OCI-LY7 (cell line): ENCODE measurements at regions not wholly inside any gene's neighbourhood (a gene's known extent, or its start where the extent isn't known, plus 50 kb on each side); places are given as distances from the start of the nearest gene placed in this dataset.

Experiments
- BruUV-seq: library from RNA; stranded (reverse); fragments of 400-500 nt; replicated peaks from 2 replicates; lab custom pipeline; 2021; lab: Mats Ljungman, UMichigan
- CTCF ChIA-PET: fragments of 300-600 bp; sonication (Branson Sonifier 250); formaldehyde crosslinking; loops from one replicate; lab custom pipeline; 2022; ENCODE audit warnings: antibody characterized with exemption; ENCODE audit not compliant: unreplicated experiment; lab: Charles Lee
- POLR2A ChIA-PET: fragments of 300-600 bp; sonication (Branson Sonifier 250); formaldehyde crosslinking; loops from one replicate; lab custom pipeline; 2022; ENCODE audit warnings: antibody characterized with exemption; lab: Charles Lee
- DNase-seq: peaks from one replicate; pipeline ENCODE4 v3.0.0-alpha.2; 2015; ENCODE audit warnings: low spot score
- H2AFZ ChIP-seq: fragments of 200-600 bp; sonication (generic), shearing (Covaris generic); 2 replicates; pipeline ENCODE4 v1.6.1; 2014; ENCODE audit warnings: mild to moderate bottlenecking, antibody characterized with exemption, low read length, moderate library complexity
- H3K27ac ChIP-seq: fragments of 200-600 bp; sonication (generic); 2 replicates; pipeline ENCODE4 v1.5.1; 2014; ENCODE audit warnings: mixed run types, low read depth, mild to moderate bottlenecking, moderate library complexity, low read length, inconsistent platforms; ENCODE audit not compliant: poor library complexity, severe bottlenecking
- H3K36me3 ChIP-seq: fragments of 200-600 bp; sonication (generic); 2 replicates; pipeline ENCODE4 v1.6.1; 2014; ENCODE audit warnings: mild to moderate bottlenecking, antibody characterized with exemption, low read length, moderate library complexity, mixed read lengths; ENCODE audit not compliant: insufficient read depth
- H3K4me1 ChIP-seq: fragments of 200-600 bp; sonication (generic); 2 replicates; pipeline ENCODE4 v1.5.1; 2014; ENCODE audit warnings: mild to moderate bottlenecking, low read length; ENCODE audit not compliant: insufficient read depth, poor library complexity, severe bottlenecking
- H3K4me2 ChIP-seq: fragments of 200-600 bp; sonication (generic); 2 replicates; pipeline ENCODE4 v1.6.1; 2014; ENCODE audit warnings: mild to moderate bottlenecking, low read length
- H3K4me3 ChIP-seq: fragments of 200-600 bp; sonication (generic); 2 replicates; pipeline ENCODE4 v1.5.1; 2014; ENCODE audit warnings: mild to moderate bottlenecking, low read depth, low read length; ENCODE audit not compliant: poor library complexity, severe bottlenecking
- H3K79me2 ChIP-seq: fragments of 200-600 bp; sonication (generic); 2 replicates; pipeline ENCODE4 v1.6.1; 2016; ENCODE audit warnings: low read depth, mild to moderate bottlenecking, low read length, moderate library complexity, mixed read lengths; ENCODE audit not compliant: insufficient read depth
- H3K9me2 ChIP-seq: fragments of 200-600 bp; sonication (generic); 2 replicates; pipeline ENCODE4 v1.6.1; 2016; ENCODE audit warnings: mild to moderate bottlenecking, low read length, mixed read lengths; ENCODE audit not compliant: insufficient read depth
- H3K9me3 ChIP-seq: fragments of 200-600 bp; sonication (generic); 2 replicates; pipeline ENCODE4 v1.6.1; 2014; ENCODE audit warnings: mild to moderate bottlenecking, mixed run types, low read length, mixed read lengths
- H4K20me1 ChIP-seq: fragments of 200-600 bp; sonication (generic); 2 replicates; pipeline ENCODE4 v1.6.1; 2014; ENCODE audit warnings: mild to moderate bottlenecking, antibody characterized with exemption, low read length, moderate library complexity, mixed read lengths; ENCODE audit not compliant: insufficient read depth
- EZH2phosphoT487 ChIP-seq: fragments of 200-600 bp; sonication (generic); IDR thresholded peaks from 2 replicates; pipeline ENCODE4 v1.6.1; 2018; ENCODE audit warnings: low read depth, borderline replicate concordance, mild to moderate bottlenecking, mixed run types, antibody characterized with exemption, low read length, moderate library complexity, mixed read lengths
- intact Hi-C: fragments of 100-400 bp; cut with micrococcal nuclease; formaldehyde crosslinking; loops from one replicate; pipeline ENCODE4 v1.10.0; 2022; ENCODE audit not compliant: unreplicated experiment
- TF ChIP-seq, protein P1 (sequence below): fragments of 200-600 bp; sonication (generic); conservative IDR thresholded peaks from 2 replicates; pipeline ENCODE4 v1.5.1; 2014; ENCODE audit warnings: mild to moderate bottlenecking, antibody characterized with exemption, low read length, moderate library complexity, mixed read lengths

DNA sequence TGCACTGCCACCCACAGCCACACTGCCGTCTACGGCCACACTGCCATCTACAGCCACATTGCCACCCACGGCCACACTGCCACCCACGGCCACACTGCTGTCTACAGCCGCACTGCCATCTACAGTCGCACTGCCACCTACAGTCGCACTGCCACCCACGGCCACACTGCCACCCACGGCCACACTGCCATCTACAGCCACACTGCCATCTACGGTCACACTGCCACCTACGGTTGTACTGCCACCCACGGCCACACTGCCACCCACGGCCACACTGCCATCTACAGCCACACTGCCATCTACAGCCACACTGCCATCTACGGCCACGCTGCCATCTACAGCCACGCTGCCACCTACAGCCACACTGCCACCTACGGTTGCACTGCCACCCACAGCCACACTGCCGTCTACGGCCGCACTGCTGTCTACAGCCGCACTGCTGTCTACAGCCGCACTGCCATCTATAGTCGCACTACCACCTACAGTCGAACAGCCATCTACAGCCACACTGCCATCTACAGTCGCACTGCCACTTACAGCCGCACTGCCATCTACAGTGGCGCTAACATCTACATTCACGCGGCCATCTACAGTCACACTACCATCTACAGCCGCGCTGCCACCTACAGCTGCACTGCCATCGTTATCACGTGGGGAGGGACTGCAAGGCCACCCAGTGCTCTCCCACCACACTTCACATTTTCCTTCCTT lies 154.6 kb upstream of the AFDN start:
- BruUV-seq, result no TSS peak
- Histone ChIP-seq H3K9me2 (no peaks in the 10 kb centered on the region), H2AFZ (no peak overlapping the region), H3K27ac (no peak overlapping the region), H3K9me3 (no peaks in the 10 kb centered on the region), H3K4me2 (no peak overlapping the region), H3K4me3 (no peak overlapping the region), H3K79me2 (no peaks in the 10 kb centered on the region), H3K4me1 (no peaks in the 10 kb centered on the region), H4K20me1 (no peaks in the 10 kb centered on the region), H3K36me3 (no peaks in the 10 kb centered on the region)
- POLR2A ChIA-PET, result no interaction called here
- TF ChIP-seq, protein P1, sequence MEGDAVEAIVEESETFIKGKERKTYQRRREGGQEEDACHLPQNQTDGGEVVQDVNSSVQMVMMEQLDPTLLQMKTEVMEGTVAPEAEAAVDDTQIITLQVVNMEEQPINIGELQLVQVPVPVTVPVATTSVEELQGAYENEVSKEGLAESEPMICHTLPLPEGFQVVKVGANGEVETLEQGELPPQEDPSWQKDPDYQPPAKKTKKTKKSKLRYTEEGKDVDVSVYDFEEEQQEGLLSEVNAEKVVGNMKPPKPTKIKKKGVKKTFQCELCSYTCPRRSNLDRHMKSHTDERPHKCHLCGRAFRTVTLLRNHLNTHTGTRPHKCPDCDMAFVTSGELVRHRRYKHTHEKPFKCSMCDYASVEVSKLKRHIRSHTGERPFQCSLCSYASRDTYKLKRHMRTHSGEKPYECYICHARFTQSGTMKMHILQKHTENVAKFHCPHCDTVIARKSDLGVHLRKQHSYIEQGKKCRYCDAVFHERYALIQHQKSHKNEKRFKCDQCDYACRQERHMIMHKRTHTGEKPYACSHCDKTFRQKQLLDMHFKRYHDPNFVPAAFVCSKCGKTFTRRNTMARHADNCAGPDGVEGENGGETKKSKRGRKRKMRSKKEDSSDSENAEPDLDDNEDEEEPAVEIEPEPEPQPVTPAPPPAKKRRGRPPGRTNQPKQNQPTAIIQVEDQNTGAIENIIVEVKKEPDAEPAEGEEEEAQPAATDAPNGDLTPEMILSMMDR, result no peak
- TF ChIP-seq EZH2phosphoT487, result no peak
- CTCF ChIA-PET, result no interaction called here
- no peak for DNase-seq
- intact Hi-C loops, result no loop called here

DNA sequence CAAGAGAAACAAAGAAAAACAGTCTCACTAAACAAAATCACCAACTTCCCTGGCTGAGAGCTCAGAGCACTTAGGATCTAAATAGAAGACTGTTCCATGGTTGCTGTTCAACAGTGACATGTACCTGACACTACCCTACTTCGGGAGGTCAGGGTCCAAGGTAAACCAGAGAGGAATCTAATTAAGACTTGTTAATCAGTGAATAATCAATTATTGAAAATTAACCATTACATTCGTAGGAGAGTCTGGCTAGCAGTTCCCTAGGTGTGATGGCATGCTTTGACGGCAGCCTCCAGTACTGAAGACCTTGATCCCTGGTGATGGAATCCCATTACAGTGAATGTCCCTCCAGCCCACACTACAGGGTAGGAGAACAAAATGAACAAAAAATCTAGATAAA lies 154.0 kb upstream of the AFDN start:
- Histone ChIP-seq H3K9me3 (no peaks in the 10 kb centered on the region), H3K9me2 (no peaks in the 10 kb centered on the region), H3K4me2 (no peak overlapping the region), H3K4me1 (no peaks in the 10 kb centered on the region), H2AFZ (no peak overlapping the region), H3K27ac (no peak overlapping the region), H3K36me3 (no peaks in the 10 kb centered on the region), H4K20me1 (no peaks in the 10 kb centered on the region), H3K79me2 (no peaks in the 10 kb centered on the region), H3K4me3 (no peak overlapping the region)
- TF ChIP-seq, protein P1, result no peak
- TF ChIP-seq EZH2phosphoT487, result no peak
- no TSS peak for BruUV-seq
- DNase-seq, result no peak
- CTCF ChIA-PET, result no interaction called here
- intact Hi-C loops, result no loop called here
- POLR2A ChIA-PET, result no interaction called here

DNA sequence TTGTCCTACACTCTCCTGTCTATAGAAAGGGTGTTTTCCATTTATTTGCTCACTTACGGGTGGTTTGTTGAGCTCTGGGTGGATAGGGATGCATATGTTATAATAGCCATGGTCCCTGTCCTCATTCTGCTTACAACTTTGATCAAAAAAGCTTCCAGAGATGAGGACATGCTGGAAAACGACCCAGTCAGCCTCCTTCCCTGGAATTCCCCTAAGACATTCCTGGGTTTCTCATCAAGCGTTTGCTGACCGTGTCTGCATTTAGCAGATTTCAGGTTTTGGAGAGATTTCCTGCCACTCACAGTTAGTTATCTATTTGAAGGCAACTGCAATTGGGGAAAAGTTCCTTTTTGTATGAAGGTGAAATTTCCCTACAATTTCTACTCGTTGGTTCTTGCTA lies 152.8 kb upstream of the AFDN start:
- Histone ChIP-seq H3K27ac (no peak overlapping the region), H3K4me2 (no peak overlapping the region), H4K20me1 (no peaks in the 10 kb centered on the region), H3K4me1 (no peaks in the 10 kb centered on the region), H3K4me3 (no peak overlapping the region), H3K9me3 (no peaks in the 10 kb centered on the region), H3K9me2 (no peaks in the 10 kb centered on the region), H2AFZ (no peak overlapping the region), H3K79me2 (no peaks in the 10 kb centered on the region), H3K36me3 (no peaks in the 10 kb centered on the region)
- no TSS peak for BruUV-seq
- intact Hi-C loops, result no loop called here
- CTCF ChIA-PET, result no interaction called here
- no peak for TF ChIP-seq EZH2phosphoT487
- TF ChIP-seq, protein P1, result no peak
- POLR2A ChIA-PET, result interaction anchor here (1.2 kb wide), 1 partner anchor 188 kb away, joined by 4 read pairs; no protein-coding TSS in a partner anchor
- no peak for DNase-seq
